Activated CD8-positive, alpha-beta memory T cell treated with anti-CD3 and anti-CD28 coated beads for 48 hours (primary cell): ENCODE measurements at regions not wholly inside any gene's neighbourhood (a gene's known extent, or its start where the extent isn't known, plus 50 kb on each side); places are given as distances from the start of the nearest gene placed in this dataset.

ENCODE experiments used
- DNase-seq, 3 experiments: peaks; one replicate each; pipeline ENCODE4 v3.0.0-alpha.2; 2020; ENCODE audit warnings: low read depth in 2 of 3, low spot score in 2 of 3

DNA sequence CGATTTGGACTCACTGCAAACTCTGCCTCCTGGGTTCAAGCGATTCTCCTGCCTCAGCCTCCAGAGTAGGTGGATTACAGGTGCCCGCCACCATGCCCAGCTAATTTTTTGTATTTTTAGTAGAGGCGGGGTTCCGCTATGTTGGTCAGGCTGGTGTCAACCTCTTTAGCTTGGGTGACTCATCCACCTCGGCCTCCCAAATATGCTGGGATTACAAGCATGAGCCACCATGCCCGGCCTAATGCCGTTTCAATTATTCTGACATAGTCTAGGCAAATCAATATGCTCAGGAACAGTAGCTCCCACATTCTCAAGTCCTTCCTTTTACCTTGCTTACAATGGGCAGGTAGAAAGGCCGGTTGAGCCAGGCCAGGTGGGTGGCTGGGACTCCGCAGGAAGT, 82.0 kb upstream of the EEA1 start:
- DNase-seq = no peak

DNA sequence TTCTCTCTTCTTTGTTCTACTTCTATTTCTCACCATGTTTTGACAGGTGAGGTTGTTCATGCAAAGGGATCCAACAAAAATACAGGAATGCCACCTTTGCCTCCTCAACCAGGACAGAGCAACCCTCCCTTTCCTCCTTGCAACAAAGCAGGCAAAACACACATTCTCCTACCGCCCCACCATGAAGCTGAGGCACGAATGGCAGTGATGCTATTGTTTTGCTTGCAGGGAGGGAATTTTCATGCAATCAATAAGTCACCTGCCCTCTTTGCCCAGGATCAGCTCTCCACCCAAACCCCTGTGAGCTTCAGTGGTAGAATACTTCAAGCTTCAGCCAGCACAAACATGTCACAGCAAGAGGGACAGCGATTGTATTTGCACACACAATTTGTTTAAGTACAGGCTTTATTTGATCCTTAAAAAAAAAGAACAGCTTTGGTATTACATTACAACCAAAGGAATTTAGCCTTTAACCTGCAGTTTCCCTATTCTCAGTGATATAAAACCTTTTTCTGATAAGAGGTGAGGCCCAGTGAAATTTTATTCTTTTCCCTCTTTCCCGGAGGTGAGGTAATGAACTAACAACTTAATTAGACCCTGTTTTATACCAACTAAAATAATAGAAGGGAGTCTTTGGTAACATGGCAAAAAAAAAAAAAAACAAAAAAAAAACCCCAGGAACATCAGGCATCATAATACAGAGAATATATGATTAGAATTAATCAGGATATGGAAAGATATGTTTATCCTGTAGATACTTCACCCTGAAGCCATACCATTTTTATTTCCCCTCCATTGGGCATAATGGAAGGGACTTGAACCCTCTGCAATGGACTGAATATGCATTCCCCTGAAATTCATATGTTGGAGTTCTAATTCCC, 87.0 kb upstream of the EEA1 start:
- DNase-seq = no peak

DNA sequence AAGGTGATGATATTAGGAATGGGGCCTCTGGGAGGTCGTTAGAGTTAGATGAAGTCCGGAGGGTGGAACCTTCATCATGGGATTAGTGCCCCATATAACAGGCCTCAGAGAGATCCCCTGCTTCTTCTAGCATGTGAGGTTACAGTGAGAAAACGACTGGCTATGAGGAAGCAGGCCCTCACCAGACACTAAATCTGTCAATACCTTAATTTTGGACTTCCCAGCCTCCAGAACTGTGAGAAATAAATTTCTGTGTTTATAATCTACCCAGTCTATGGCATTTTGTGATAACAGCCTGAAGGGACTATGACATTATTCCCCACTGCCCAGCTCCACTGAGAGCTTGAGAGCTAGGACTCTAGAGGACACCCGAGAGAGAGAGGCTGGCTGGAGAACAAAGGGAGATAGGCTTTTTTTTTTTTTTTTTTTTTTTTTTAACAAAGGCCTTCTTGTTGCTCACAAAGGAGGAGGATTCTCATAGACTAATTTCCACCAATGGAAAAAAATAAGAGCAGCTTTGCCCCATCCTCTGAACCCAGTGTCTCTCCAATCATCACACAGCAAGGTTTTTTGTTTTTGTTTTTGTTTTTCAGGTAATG, 87.8 kb upstream of the EEA1 start:
- no peak for DNase-seq

DNA sequence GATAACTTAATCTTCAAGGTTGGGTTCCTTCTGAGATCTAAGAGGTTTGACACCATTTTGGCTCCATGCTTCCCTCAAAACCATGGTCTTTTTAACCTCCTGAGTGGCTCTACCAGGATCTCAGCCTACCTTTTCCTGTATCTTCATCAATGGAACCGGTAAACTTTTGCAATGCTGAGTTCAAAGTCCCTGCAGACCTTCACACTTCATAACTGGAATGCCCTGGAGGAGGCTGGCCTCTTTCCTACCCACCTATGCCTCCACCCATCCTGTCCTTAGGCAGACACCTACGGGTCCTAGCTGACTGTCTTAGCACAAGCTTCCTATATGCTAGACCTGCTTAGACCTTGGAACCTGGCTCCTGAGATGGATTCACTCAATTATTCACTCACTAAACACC, 89.5 kb upstream of the EEA1 start:
- DNase-seq = no peak

DNA sequence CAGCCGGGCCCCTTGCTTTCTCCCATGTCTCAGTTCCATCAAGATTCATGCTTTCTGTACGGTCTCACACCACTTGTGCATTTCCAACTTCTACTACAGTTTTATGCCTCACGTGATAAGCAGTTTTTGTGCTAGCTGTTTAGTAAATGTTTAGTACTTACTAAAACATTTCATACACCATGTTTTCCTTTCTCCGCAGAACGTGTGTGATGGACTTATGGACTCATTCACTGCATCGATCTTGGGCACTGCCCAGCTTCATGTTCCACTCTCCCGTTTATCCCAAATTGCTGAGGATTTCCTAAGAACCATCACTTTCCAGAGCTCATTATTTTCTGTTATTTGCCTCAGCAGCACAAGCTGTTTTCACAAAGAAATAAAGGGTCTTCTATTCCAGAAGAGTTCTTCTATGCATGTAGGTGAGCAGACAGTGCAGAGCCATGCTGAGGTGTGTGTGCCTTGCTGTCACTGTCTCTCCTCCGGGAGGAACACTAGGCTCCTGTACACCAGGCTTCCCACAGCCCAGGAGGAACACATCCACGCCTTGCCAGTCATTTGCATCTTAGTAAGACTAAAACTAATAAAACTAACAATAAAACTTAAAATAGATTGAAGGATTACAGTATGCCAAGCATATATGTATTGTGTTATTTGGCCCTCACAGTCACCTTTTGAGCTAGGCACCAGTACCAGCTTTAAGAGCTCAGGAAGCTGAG, 90.3 kb upstream of the EEA1 start:
- DNase-seq = no peak

DNA sequence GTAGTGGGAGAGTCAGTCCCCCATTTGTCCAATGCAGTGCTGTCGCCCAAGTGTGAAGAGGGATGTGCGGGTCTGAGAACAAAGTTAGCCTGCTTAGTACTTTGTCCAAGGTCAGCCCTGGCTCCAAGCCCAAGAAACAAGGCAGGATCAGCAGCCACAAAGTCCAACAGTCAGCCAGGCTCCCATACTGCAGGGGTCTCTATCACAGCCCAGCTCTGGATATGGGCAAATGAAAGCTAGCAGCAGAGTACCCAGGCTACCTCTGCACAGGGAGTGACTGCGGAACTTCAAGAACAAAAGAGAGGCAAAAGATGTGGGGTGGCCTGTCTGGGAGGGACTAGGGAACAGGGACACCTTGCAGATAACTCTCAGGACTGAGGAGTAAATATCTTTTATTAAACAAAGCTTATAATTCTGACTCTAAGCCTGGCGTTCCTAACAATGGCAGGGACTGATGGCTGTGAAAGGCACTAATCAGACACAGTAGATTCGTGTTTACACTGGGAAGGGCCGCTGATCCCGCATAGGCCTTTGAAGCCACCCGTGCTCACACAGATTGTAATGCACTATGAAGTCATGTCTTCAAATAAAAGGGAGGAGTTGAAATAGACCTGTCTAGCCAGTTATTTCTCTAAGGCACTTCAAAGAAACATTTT, 91.0 kb upstream of the EEA1 start:
- no peak for DNase-seq

DNA sequence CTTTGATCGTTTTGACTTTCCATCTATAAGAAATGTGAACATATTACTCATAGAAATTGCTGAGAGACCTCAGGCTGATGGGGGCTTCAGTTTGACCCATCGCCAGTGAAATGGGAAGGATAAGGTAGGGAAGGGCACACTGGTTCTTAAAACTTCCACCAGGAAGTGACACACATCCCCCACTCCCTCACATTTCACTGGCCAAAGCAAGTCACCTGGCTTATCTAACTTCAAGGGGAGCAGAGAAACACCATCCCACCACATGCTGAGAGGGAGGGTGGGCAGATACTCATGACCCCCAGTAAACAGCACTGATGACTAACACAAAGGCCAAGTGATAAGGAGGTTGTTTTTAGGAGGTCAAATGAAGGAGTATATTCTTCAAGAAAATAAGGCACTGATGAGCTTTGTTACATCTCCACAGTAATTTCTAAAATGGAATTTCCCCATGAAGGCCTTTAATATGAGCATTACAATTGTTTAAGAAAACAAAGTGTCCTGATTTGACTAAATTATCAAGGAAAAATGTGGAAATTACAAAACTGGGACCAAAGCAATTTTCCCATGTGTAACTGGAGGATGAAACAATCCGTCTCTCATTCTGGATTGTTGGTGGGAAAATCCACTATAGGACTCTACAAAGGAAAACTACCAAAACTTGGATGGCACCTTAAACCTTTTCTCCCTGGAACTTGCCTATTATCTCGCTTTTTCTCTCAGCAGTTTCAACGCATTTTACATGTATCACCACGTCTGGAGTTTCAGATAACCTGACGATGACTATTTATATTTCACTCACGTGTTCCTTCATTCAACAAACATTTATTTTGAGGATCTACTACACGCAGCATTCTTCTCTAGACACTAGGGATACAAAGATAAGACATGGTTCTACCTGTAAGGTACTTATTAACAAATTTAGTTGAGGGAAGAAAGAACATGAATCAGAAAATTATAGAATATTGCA, 91.8 kb upstream of the EEA1 start:
- DNase-seq = no peak

DNA sequence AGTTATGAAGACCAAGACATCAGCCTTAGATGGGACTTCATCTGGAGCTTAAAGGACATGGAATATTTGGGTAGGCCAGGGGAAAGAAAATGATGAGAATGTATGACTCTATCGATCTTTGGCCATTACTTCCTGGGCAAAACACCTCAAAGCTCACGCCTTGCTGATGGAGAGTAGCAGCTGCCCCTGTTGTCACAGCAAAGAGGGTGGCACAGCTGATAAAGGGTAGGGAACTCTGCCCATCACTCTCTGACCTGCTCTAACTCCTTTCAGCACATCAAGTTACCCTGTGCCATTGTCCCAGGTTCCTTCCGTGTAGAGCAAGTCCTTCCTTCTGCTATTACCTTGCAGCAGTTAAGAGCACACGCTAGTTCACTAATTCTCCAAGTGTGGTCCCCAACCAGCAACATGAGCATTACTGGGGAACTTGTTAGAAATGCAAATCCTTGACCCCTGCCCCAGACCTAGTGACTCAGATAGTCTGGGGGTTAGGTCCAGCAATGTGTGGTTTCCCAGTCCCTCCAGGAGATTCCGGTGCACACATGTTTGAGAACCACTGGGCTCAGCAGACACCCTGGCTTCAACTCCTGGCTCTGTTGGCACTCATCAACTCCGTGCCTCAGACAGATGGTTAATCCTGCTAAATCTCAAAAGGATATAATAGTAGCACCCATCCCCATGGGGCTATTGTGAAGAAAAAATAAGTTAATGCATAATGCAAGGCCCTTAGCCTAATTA, 93.7 kb upstream of the EEA1 start:
- no peak for DNase-seq

DNA sequence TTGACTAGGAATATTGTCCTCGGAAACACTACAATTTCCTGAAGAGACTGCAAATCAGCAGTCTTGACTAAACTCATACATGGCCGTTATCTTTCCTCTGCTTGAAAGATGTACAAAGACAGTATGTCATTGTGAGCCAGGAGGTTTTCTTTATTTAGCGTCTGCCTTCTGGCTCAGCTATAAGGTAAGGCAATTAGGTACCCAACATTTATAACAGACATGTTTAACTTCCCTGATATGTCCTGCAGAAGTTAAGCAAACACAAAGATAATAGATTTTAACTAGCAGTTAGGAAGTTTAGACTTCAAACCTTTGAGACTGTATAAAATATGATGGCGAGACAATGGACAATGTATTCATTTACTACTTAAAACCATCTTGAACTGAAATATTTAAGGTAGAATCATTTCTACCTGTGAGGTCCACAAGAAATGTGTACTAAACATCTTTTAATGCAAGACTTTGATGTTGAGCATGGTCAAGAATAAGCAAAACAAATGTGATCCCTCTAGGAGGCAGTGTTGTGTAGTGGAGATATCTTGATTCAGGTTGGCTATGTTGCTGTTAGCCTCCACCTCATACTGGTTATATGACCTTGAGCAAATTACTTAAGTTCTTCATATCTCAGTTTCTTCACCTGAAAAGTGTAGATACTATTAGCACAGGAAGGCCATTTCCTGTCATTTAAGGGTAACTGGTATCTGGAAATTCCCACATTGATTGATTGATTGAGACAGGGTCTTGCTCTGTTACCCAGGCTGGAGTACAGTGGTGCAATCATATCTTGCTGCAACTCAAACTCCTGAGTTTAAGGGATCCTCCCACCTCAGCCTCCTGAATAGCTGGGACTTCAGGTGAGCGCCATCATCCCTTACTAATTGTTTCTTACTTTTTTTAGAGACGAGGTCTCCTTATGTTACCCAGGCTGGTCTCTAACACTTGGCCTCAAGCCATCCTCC, 96.3 kb upstream of the EEA1 start:
- no peak for DNase-seq

DNA sequence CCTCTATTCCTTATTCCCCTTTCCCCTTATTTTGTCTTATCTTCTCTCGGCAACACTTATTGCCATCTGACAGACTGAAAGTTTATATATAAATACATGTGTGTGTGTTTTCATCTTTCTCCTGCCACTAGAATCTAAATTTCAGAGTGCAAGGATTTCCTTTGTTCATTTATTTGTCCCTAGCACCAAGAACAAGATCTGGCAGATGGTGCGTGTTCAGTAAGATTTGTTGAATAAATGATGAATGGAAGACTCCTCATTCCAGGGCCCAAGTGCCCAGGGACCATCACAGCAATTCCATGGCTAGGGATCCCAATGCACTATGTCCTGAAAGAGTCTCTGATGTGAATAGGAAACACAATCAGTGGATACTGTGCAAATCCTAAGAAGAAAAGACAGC, 97.9 kb upstream of the EEA1 start:
- DNase-seq = no peak

DNA sequence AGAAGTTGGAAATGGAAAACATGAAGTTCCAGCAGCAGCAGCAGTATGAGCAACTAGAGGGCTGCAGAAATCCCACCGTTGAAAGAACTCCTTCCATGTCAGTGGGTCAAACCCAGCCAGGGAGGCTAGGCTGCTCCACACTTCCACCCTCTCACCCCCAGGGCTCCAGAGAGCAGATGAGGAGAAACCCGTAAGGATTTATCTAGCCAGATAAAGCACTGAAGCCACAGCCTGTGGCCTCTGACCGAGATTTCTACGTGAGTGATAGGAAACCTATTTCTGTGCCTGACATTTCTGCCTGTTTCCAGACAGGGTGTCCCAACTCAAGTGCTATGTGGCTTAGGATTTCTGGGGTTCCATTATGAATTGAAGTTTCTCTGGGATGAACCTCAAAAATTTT, 100.0 kb upstream of the EEA1 start:
- DNase-seq = no peak

DNA sequence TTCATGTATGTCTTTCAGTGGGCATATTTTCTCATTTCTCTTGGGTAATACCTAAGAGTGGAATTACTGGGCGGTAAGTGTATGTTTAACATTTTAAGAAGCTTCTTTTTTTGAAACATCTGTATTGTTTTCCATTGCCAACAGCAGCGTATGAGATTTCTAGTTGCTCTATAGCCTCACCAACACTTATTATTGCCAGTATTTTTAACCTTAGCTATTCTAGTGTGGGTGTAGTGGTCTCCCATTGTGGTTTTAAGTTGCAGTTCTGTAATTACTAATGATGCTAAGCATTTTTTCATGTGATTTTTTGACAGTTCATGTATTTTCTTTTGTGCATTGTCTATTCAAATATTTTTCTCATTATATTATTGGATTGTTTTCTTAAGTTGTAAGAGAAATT, 101.9 kb upstream of the EEA1 start:
- DNase-seq = no peak

DNA sequence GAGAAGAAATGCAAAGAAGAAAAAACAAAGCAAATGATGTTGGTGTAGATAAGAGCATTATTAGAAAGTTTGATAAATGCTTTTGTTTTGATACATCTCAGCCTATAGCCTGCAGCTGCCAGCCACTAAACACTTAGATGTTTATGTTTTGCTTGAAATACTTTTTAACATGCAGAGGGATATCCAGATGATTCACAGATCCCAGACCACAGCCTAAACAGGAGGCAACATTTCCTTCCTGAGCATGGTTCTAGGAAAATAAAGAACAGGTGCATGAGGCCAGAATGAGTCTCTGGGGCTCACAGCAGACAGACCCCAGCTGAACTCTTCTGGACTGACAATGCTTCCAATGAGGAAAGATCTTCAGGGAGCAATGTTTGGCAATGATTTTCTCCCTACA, 103.7 kb upstream of the EEA1 start:
- no peak for DNase-seq

DNA sequence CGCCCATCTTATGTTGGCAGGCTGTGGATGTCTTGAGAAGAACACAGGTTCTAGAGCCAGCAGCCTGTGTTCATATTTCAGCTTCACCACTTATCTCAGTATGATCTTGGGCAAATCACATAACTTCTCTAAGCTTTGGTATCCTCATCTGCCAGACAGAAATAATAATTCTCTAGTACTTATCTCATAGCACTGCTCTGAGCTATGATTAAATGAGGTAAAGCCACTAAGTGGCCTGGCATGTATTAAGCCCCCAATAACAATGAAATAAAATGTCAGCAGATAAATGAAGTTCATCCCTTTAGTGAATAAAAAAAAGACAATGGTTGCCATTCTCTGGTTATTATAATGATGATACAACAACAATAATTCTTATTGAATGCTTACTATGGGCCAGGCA, 104.9 kb upstream of the EEA1 start:
- DNase-seq = no peak

DNA sequence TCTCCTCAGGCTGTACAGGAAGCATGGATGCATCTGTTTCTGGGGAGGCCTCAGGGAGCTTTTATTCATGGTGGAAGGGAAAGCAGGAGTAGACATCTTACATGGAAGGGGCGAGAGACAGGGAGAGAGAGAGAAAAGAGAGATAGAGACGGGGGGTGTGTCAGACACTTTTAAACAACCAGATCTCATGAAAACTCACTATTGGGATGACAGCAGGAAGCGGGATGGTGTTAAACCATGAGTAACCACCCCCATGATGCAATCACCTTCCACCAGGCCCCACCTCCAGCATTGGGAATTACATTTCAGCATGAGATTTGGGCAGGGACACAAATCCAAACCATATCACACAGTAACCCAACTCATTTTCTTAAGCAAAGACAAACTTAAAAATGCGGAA, 110.0 kb upstream of the EEA1 start:
- DNase-seq = no peak

DNA sequence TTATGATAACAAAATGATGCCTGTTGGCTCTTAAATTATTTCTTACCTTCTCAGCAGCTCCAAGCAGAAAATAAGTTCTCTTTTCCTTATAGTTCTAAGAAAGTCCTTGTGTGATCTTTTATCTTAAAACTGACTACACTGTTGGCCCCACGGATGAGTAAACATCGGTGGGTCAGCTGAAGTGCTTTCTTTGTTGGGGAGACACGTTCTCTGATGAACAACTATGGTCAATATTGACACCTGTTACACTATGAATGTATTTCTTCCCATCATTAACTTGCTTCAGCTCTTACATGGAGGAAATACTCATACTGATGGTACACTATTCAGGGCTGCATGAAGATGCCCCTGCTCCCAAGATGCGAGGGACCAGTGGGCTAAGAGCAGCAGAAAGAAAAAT, 110.8 kb upstream of the EEA1 start:
- no peak for DNase-seq

DNA sequence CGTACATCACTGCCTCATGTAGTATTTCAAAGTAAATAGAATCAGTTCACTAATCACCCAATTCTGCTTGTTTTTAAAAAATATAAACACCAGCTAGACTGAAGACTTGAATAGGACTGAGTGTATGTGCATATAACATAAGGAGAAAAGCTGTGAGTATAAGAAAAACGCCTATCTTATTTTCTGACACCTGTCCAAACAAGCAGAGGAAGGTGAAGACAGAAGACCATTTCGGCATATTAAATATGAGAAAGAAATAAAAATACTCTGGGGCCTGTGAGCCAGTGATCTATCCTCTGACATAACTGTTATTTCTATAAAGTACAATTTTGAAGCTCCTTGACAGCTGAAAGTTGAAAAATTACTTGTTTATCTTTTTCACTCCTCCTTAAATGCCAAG, 111.3 kb upstream of the EEA1 start:
- DNase-seq = no peak

DNA sequence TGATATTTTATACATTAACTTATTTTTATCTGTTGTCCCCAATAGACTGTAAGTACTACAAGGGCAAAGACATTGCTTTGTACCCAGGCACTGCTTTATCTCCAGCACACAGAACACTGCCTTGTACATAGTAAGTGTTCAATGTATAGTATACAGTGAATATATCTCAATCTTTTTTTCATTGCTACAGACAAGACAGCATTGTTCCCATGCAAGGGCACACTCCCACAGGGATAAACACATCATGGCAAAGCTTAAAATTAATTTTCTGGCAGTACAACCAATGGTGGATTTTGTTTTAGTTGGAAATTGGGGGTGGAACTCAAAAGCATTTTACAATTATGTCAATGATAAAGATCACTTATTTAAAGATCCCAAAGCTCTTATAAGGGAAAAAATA, 112.3 kb upstream of the EEA1 start:
- no peak for DNase-seq

DNA sequence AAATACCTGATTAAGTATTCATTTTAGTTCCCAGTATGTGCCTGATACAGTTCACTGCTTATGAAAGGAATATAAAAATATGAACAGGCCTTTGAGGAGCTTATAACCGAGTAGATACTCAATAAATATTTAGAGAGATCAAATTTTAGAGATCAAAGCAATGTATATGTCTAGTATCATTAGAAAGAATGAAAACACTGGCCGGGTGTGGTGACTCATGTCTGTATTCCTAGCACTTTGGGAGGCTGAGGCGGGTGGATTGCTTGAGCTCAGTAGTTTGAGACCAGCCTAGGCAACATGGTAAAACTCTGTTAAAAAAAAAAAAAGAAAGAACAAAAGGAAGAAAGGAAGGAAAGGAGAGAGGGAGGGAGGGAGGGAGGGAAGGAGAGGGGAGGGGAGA, 113.2 kb upstream of the EEA1 start:
- no peak for DNase-seq
